ENCODE measurements at regions not wholly inside any gene's neighbourhood (a gene's known extent, or its start where the extent isn't known, plus 50 kb on each side); places are given as distances from the start of the nearest gene placed in this dataset.

- Histone ChIP-seq H3K4me1 (ENCODE audit: insufficient read depth) (peaks cover 16% of the 10 kb centered on the region), H3K9me3 (ENCODE audit: low read depth) (no peaks in the 10 kb centered on the region), H4K20me1 (ENCODE audit: insufficient read depth, poor library complexity, severe bottlenecking) (no peaks in the 10 kb centered on the region), H3K36me3 (replicated peaks; ENCODE audit: insufficient read depth, low read depth) (no peaks in the 10 kb centered on the region), H3K79me2 (no peaks in the 10 kb centered on the region), H2AFZ (no peak overlapping the region), H3K27me3 (no peaks in the 10 kb centered on the region), H3K4me2 (no peak overlapping the region), H3K9me2 (replicated peaks; ENCODE audit: insufficient read depth) (no peaks in the 10 kb centered on the region), H3K27ac (no peak overlapping the region), H3K4me3 (no peak overlapping the region)
- TF ChIP-seq CTCF (IDR thresholded peaks at IDR 0.05; ENCODE audit: poor library complexity): peak; percentile 35
- TF ChIP-seq EZH2 (IDR thresholded peaks at IDR 0.05; ENCODE audit: borderline replicate concordance): no peak
- WGBS (ENCODE audit: low lambda C conversion rate, missing lambda C conversion rate): 63% methylated on average over 12 of the region's 12 CpGs
- peak; percentile 61 for DNase-seq (ENCODE audit: low spot score)
Observed at GRCh38 chr9:89919171-89919681, 314.4 kb downstream of the GADD45G start.

- no peak overlapping the region for H3K27ac ChIP-seq
- peaks cover 18% of the 10 kb centered on the region for H3K4me1 ChIP-seq (ENCODE audit: insufficient read depth)
Observed at GRCh38 chr9:89920131-89920530, 315.3 kb downstream of the GADD45G start.

GRCh38 chr9:89920951-89921350 is 316.1 kb downstream of the GADD45G start:
- no peaks in the 10 kb centered on the region for H3K9me2 ChIP-seq (replicated peaks; ENCODE audit: insufficient read depth)
- H3K4me2 ChIP-seq: no peak overlapping the region
- no peaks in the 10 kb centered on the region for H4K20me1 ChIP-seq (ENCODE audit: insufficient read depth, poor library complexity, severe bottlenecking)
- no peaks in the 10 kb centered on the region for H3K36me3 ChIP-seq (replicated peaks; ENCODE audit: insufficient read depth, low read depth)
- no peaks in the 10 kb centered on the region for H3K9me3 ChIP-seq (ENCODE audit: low read depth)
- 84% methylated on average over 8 of the region's 8 CpGs for whole genome bisulfite sequencing (ENCODE audit: low lambda C conversion rate, missing lambda C conversion rate)
- H3K4me3 ChIP-seq: no peak overlapping the region
- H3K4me1 ChIP-seq (ENCODE audit: insufficient read depth): peaks cover 19% of the 10 kb centered on the region
- TF ChIP-seq EZH2 (IDR thresholded peaks at IDR 0.05; ENCODE audit: borderline replicate concordance): no peak
- TF ChIP-seq CTCF (IDR thresholded peaks at IDR 0.05; ENCODE audit: poor library complexity): no peak
- TF ChIP-seq EZH2phosphoT487 (IDR thresholded peaks at IDR 0.05; ENCODE audit: low read depth, severe bottlenecking, unreplicated experiment): no peak
- no peak overlapping the region for H2AFZ ChIP-seq
- H3K27ac ChIP-seq: no peak overlapping the region
- no peaks in the 10 kb centered on the region for H3K79me2 ChIP-seq
- H3K27me3 ChIP-seq: no peaks in the 10 kb centered on the region
- DNase-seq (ENCODE audit: low spot score): no peak

More at GRCh38 chr9:89920131-89920530, 315.3 kb downstream of the GADD45G start:
- H3K36me3 ChIP-seq (replicated peaks; ENCODE audit: insufficient read depth, low read depth): no peaks in the 10 kb centered on the region
- WGBS (ENCODE audit: low lambda C conversion rate, missing lambda C conversion rate): 96% methylated on average over 5 of the region's 5 CpGs
- no peak overlapping the region for H2AFZ ChIP-seq
- no peaks in the 10 kb centered on the region for H4K20me1 ChIP-seq (ENCODE audit: insufficient read depth, poor library complexity, severe bottlenecking)
- no peaks in the 10 kb centered on the region for H3K27me3 ChIP-seq
- H3K4me3 ChIP-seq: no peak overlapping the region
- no peak overlapping the region for H3K4me2 ChIP-seq
- H3K9me3 ChIP-seq (ENCODE audit: low read depth): no peaks in the 10 kb centered on the region
- no peak for TF ChIP-seq EZH2 (IDR thresholded peaks at IDR 0.05; ENCODE audit: borderline replicate concordance)
- H3K79me2 ChIP-seq: no peaks in the 10 kb centered on the region
- H3K9me2 ChIP-seq (replicated peaks; ENCODE audit: insufficient read depth): no peaks in the 10 kb centered on the region
- no peak for DNase-seq (ENCODE audit: low spot score)

- DNase-seq (ENCODE audit: low spot score): no peak
- H4K20me1 ChIP-seq (ENCODE audit: insufficient read depth, poor library complexity, severe bottlenecking): no peaks in the 10 kb centered on the region
- peaks cover 23% of the 10 kb centered on the region for H3K4me1 ChIP-seq (ENCODE audit: insufficient read depth)
- H3K4me2 ChIP-seq: no peak overlapping the region
- H3K9me2 ChIP-seq (replicated peaks; ENCODE audit: insufficient read depth): no peaks in the 10 kb centered on the region
- H3K27me3 ChIP-seq: no peaks in the 10 kb centered on the region
- H3K9me3 ChIP-seq (ENCODE audit: low read depth): no peaks in the 10 kb centered on the region
- no peak for TF ChIP-seq EZH2 (IDR thresholded peaks at IDR 0.05; ENCODE audit: borderline replicate concordance)
- TF ChIP-seq EZH2phosphoT487 (IDR thresholded peaks at IDR 0.05; ENCODE audit: low read depth, severe bottlenecking, unreplicated experiment): no peak
- TF ChIP-seq CTCF (IDR thresholded peaks at IDR 0.05; ENCODE audit: poor library complexity): no peak
- no peaks in the 10 kb centered on the region for H3K79me2 ChIP-seq
- no peak overlapping the region for H2AFZ ChIP-seq
- 44% methylated on average over 7 of the region's 7 CpGs for WGBS (ENCODE audit: low lambda C conversion rate, missing lambda C conversion rate)
- no peaks in the 10 kb centered on the region for H3K36me3 ChIP-seq (replicated peaks; ENCODE audit: insufficient read depth, low read depth)
- H3K4me3 ChIP-seq: no peak overlapping the region
- H3K27ac ChIP-seq: no peak overlapping the region
Observed at GRCh38 chr9:89922099-89922498, 317.3 kb downstream of the GADD45G start.

All from hepatocyte (in vitro differentiated cells).